ENCODE measurements at regions not wholly inside any gene's neighbourhood (a gene's known extent, or its start where the extent isn't known, plus 50 kb on each side); places are given as distances from the start of the nearest gene placed in this dataset.

GRCh38 chr13:46953331-46953730 is 56.5 kb upstream of the HTR2A start:
- H3K9me3 ChIP-seq (replicated peaks; ENCODE audit: control insufficient read depth, insufficient read depth, low read length): no peaks in the 10 kb centered on the region
- H3K9me1 ChIP-seq (replicated peaks; ENCODE audit: control insufficient read depth, extremely low read depth, insufficient read depth, low read length): no peaks in the 10 kb centered on the region
- H3K4me2 ChIP-seq (ENCODE audit: insufficient read depth, low read length): no peak overlapping the region
- H3K79me2 ChIP-seq (ENCODE audit: control insufficient read depth, insufficient read depth, low read length): no peaks in the 10 kb centered on the region
- H3K27ac ChIP-seq (ENCODE audit: insufficient read depth, low read depth, low read length): no peak overlapping the region
- DNase-seq (ENCODE audit: low read depth, low spot score) (no peak), FAIRE-seq (no peak)
- dilution Hi-C loops (cut with MboI; ENCODE audit: extremely low pct_ligation_motif_present, low sequenced_read_pairs): no loop called here
- BruUV-seq (replicated peaks): no TSS peak
- no peaks in the 10 kb centered on the region for H3K36me3 ChIP-seq (ENCODE audit: control insufficient read depth in 2 of 2, extremely low read depth in 1 of 2, insufficient read depth in 2 of 2, low read length in 2 of 2)
- H3K4me3 ChIP-seq (replicated peaks in 1 of 3; ENCODE audit: insufficient read depth in 1 of 3, low read depth in 1 of 3, low read length in 3 of 3): no peak overlapping the region
- H2AFZ ChIP-seq (ENCODE audit: low read depth, low read length): no peak overlapping the region
- CTCF ChIA-PET: interaction anchor here (1.1 kb wide), 1 partner anchor 20 kb away, joined by 3 read pairs; no protein-coding TSS in a partner anchor
- no peaks in the 10 kb centered on the region for H4K20me1 ChIP-seq (replicated peaks; ENCODE audit: control insufficient read depth, extremely low read depth, insufficient read depth, low read length)
- intact Hi-C loops (cut with micrococcal nuclease): no loop called here
- no peaks in the 10 kb centered on the region for H3K27me3 ChIP-seq (ENCODE audit: control insufficient read depth in 2 of 2, insufficient read depth in 2 of 2, low read length in 2 of 2)
- POLR2A ChIA-PET: no interaction called here
- H3K9ac ChIP-seq (replicated peaks; ENCODE audit: extremely low read depth, insufficient read depth, low read length): no peak overlapping the region
- TF ChIP-seq FOS (IDR thresholded peaks at IDR 0.05; ENCODE audit: borderline replicate concordance, insufficient read depth, low read length) (no peak), EZH2 (IDR thresholded peaks at IDR 0.05; ENCODE audit: borderline replicate concordance, low read depth, low read length, severe bottlenecking) (no peak), MYC (IDR thresholded peaks at IDR 0.05; ENCODE audit: low read depth, low read length) (no peak), POLR2AphosphoS5 (IDR thresholded peaks at IDR 0.05; ENCODE audit: insufficient read depth, low read depth, low read length) (no peak), CTCF (IDR thresholded peaks at IDR 0.05; ENCODE audit: extremely low read depth in 1 of 2, insufficient read depth in 1 of 2, low read depth in 1 of 2, low read length in 2 of 2) (no peak), JUN (IDR thresholded peaks at IDR 0.05; ENCODE audit: borderline replicate concordance, insufficient read depth, insufficient read length, low read depth) (no peak), POLR2A (IDR thresholded peaks at IDR 0.05; ENCODE audit: low read depth, low read length) (no peak)
- no peaks in the 10 kb centered on the region for H3K4me1 ChIP-seq (ENCODE audit: control insufficient read depth, extremely low read depth, insufficient read depth, low read length)

GRCh38 chr13:46951516-46951915 is 54.7 kb upstream of the HTR2A start:
- Histone ChIP-seq H3K79me2 (ENCODE audit: control insufficient read depth, insufficient read depth, low read length) (no peaks in the 10 kb centered on the region), H3K9ac (replicated peaks; ENCODE audit: extremely low read depth, insufficient read depth, low read length) (no peak overlapping the region), H3K4me1 (ENCODE audit: control insufficient read depth, extremely low read depth, insufficient read depth, low read length) (no peaks in the 10 kb centered on the region), H3K9me3 (replicated peaks; ENCODE audit: control insufficient read depth, insufficient read depth, low read length) (peaks cover 2% of the 10 kb centered on the region), H3K9me1 (replicated peaks; ENCODE audit: control insufficient read depth, extremely low read depth, insufficient read depth, low read length) (no peaks in the 10 kb centered on the region), H4K20me1 (replicated peaks; ENCODE audit: control insufficient read depth, extremely low read depth, insufficient read depth, low read length) (no peaks in the 10 kb centered on the region), H3K4me2 (ENCODE audit: insufficient read depth, low read length) (no peak overlapping the region), H3K27me3 (ENCODE audit: control insufficient read depth in 2 of 2, insufficient read depth in 2 of 2, low read length in 2 of 2) (no peaks in the 10 kb centered on the region), H3K27ac (ENCODE audit: insufficient read depth, low read depth, low read length) (no peak overlapping the region), H3K36me3 (ENCODE audit: control insufficient read depth in 2 of 2, extremely low read depth in 1 of 2, insufficient read depth in 2 of 2, low read length in 2 of 2) (no peaks in the 10 kb centered on the region), H2AFZ (ENCODE audit: low read depth, low read length) (no peak overlapping the region), H3K4me3 (replicated peaks in 1 of 3; ENCODE audit: insufficient read depth in 1 of 3, low read depth in 1 of 3, low read length in 3 of 3) (no peak overlapping the region)
- ChIA-PET CTCF (no interaction called here), POLR2A (no interaction called here)
- dilution Hi-C loops (cut with MboI; ENCODE audit: extremely low pct_ligation_motif_present, low sequenced_read_pairs): no loop called here
- TF ChIP-seq CTCF (IDR thresholded peaks at IDR 0.05; ENCODE audit: extremely low read depth in 1 of 2, insufficient read depth in 1 of 2, low read depth in 1 of 2, low read length in 2 of 2): no peak
- TF ChIP-seq MAX (IDR thresholded peaks at IDR 0.05; ENCODE audit: insufficient read depth, insufficient read length): no peak
- TF ChIP-seq POLR2A (IDR thresholded peaks at IDR 0.05; ENCODE audit: low read depth, low read length): no peak
- TF ChIP-seq GATA2 (IDR thresholded peaks at IDR 0.05; ENCODE audit: insufficient read depth, insufficient read length, low read depth, low read length): no peak
- TF ChIP-seq FOS (IDR thresholded peaks at IDR 0.05; ENCODE audit: borderline replicate concordance, insufficient read depth, low read length): no peak
- no peak for TF ChIP-seq JUN (IDR thresholded peaks at IDR 0.05; ENCODE audit: borderline replicate concordance, insufficient read depth, insufficient read length, low read depth)
- BruUV-seq (replicated peaks): no TSS peak
- DNase-seq (ENCODE audit: low read depth, low spot score) (no peak), FAIRE-seq (no peak)
- intact Hi-C loops (cut with micrococcal nuclease): no loop called here
